GM21526 (cell line): ENCODE measurements at regions not wholly inside any gene's neighbourhood (a gene's known extent, or its start where the extent isn't known, plus 50 kb on each side); places are given as distances from the start of the nearest gene placed in this dataset.
"Not testable (repeated sequence)": the region's sequence is repeated elsewhere in the genome, so short reads cannot be mapped to it uniquely, and the experiment has no call there.

ENCODE experiments used
- ATAC-seq: cut with Tn5 transposase; IDR thresholded peaks from one replicate; pipeline ENCODE4 v1.9.1; 2021; ENCODE audit warnings: moderate library complexity; ENCODE audit not compliant: unreplicated experiment, low FRiP score

DNA sequence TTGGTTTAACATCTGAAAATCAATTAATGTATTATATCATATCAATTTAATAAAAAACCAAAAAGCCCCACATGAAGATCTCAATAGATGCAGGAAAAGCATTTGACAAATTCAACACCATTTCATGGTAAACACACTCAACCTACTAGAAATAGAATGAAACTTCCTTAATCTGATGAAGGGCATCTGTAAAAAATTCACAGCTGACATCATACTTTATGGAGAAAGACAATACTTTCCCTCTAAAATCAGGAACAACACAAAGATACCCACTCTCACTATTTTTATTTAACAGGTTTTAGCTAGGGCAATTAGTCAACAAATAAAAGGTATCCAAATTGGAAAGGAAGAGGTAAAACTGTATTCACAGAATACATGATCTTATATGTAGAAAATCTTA lies 303.0 kb upstream of the ZEB2 start:
- no peak for ATAC-seq

DNA sequence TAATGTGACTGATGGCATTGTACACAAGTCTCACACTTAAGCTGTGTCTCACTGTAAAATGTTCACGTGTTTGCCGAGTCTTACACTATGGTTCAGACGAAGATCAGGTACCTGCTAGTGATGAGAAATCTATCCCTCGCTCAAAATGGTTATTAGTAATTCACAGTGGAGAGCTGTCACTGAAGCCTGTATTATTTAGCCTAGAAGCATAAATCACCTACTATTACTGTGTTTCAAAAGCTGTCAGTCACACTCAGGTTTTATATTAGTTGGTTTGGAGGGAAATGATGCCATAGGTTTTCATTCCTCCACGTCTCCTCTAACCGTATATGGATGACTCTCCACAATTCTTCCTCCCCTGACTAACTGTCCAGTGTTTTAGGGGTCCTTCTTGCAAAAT lies 292.4 kb upstream of the ZEB2 start:
- ATAC-seq, result no peak

DNA sequence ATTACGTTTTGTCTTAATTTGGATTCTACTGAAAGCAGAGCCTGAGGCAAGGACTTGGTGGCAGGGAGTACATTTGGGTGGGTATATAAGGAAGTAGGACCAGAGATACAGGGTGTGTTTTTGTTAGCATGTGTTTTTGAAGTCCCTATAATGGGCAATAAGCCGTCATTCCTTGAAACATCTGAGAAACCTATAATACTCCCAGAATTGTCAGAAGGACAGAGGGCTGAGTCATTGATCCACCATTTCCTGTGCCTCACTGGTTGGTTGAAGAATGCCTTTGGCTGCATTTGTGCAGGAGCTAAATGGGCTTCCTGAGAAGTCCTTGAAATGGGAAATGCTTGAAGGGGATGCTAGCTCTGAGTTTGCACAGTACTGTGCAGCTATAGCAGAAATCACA lies 281.8 kb upstream of the ZEB2 start:
- ATAC-seq, result no peak

DNA sequence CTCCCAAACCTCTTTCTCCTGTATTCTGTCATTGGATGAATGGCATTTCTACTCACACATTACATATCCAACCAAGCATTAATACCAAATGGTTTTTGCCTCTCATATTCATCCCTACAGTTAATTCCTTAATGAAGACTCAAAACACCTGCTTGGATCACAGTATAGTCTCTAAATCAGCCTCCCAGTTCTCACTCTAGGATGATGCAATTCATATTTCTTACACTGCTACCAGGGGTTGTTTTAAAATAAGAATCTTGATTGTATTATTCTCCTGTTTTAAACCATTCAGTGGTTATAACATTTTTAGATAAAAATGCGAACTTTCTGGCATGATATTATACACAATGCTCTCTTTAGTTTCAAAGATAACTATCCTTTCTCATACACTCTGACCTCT lies 281.4 kb upstream of the ZEB2 start:
- no peak for ATAC-seq

DNA sequence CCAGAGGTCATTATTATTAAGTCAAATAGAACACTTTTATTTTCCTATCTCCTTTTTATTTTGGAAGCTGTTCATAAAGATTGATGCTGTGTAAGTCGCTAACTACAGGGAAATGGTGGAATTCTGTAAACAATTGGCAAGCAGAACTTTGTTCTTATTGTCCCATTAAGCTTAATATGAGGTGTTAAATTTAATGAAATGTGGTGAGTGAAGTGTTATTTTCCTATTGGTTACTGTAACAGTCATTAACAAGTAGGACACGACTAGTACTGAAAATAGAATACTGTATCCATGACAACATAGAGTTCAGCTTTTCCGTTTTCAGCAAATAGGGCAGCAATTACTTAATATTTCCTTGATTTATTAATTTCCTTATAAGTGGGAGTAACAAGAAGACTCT lies 279.1 kb upstream of the ZEB2 start:
- ATAC-seq, result no peak

DNA sequence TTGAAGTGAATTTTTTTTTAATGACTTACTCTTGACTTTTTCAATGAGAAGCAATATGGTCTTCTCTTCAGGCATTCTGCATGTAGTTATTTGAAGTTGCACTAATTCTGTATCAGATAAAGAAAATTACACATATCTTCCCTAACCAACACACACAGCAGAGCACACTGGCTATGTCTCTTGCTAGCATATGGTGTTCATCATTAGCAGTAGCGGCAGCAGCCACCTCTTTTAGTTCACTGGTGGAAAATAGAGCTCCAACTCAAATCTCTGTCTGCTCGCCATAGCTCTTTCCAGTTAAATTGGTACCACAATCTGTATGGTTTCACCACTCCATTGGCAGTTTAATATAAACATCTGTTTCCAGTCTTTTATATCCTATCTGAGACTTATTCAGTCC lies 278.1 kb upstream of the ZEB2 start:
- ATAC-seq, result no peak

DNA sequence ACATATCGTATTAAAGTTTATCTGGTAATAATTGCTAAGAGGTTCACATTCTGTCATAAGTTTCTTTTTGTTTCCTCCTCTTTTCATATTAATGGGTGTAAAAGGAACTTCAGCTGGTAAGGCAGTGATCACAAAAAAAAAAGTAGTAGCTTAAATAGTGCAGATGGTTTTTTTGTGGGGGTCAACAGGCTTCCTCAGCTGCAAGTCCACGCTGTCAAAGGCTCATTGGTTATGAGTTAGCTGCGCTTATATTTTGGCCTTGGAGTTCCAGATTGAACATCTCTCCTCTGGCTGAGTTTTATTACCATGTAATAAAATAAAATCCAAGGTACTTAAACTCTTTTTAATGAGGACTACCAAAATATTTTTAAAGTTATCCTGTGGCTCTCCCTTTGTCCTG lies 277.0 kb upstream of the ZEB2 start:
- no peak for ATAC-seq

DNA sequence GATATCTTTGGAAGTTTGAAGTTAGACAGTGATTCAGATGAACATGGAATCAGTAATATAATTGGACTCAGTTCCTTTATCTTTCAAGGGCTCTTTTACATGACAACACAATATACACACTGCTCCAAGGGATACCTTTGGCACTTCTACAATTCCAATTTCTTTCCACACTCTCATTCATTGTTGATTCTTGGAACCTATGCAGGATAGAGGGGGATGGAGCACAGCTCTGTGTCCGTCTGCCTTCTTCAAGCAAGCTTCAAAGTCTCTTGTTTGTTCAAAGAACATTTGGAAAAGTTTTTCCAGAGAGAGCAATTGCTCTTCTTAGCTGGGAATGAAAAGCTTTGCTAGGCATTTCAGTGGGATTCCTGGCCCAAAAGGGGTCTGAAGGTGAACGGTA lies 276.2 kb upstream of the ZEB2 start:
- no peak for ATAC-seq

DNA sequence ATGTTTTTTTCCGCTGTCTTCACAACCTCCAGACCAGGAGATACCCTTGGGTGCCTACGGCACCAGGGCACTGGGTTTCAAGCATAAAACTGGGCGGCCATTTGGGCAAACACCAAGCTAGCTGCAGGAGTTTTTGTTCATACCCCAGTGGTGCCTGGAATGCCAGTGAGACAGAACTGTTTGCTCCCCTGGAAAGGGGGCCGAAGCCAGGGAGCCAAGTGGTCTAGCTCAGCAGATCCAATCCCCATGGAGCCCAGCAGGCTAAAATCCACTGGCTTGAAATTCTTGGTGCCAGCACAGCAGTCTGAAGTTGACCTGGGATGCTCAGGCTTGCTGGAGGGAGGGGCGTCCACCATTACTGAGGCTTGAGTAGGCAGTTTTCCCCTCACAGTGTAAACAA lies 265.3 kb upstream of the ZEB2 start:
- ATAC-seq, result no peak

DNA sequence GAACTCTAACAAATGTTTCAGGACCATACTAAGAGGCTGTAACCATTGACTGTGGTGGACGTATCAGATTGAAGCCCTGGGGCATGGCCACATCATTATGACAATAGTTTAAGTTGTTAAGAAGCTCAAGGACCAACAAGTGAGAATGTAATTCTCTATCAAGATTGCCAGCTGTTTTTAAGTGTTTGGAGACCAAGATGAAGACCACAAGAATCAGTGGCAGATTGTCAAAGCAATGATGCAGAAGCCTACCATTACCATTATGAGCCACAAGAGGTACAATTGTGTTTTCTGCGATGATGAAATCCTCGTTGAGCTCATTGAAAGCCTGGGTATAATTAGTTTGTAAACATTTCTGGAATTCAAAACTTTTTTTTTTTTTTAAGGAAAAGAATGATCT lies 261.1 kb upstream of the ZEB2 start:
- ATAC-seq, result no peak

DNA sequence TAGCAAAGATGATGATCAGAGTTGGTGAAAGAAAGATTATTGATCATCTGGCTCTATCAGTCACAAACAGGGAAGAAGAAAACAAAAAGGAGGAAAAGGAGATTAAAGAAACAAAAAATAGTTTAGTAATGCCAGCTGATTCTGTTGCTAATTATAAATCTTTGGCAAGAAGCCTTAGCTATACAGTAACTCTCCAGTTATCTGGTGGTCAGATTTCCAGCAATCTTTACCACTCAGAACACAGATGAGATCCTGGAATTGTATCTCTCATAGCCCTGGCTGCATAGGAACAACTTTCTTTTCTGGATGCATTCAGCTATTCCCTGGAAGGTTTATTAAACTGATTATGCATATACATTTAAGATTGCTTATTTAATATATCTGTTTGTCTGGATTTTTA lies 256.8 kb upstream of the ZEB2 start:
- ATAC-seq, result no peak

DNA sequence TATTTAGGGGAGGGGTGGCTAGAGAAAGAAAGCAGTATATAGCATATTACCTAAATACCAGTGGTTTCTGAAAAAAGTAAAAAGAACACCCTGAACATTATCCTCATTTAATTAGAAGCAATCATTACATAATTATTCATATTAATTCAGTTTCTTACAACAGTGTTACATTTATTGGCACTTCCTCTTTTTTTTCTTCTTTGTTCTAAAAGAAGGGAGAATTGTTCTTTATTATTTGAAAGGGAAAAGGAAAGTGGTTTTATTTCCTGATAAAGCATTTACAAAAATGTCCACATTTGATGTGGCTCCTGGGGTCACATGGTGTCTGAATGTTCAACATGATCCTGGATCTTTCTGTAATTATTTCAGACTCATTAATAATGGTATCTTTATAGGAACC lies 254.9 kb upstream of the ZEB2 start:
- no peak for ATAC-seq

DNA sequence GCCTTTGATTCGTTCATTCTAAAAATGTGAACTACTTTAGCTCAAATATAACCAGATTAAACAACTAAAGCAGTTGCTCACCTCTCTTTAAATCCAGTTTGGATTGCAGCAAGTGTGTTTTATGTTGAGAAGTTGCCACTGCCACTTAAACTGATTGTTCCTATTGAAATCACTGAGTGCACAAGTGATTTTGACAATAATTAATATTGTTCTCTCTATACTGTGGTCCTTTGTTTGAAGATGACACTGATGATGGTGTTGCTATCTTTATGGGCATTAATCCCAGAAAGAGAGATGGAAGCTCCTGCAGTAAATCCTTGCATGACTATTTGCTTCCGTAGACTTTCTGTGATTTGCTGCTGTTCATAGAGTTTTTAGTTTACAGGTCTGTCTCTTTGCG lies 251.4 kb upstream of the ZEB2 start:
- ATAC-seq, result no peak

DNA sequence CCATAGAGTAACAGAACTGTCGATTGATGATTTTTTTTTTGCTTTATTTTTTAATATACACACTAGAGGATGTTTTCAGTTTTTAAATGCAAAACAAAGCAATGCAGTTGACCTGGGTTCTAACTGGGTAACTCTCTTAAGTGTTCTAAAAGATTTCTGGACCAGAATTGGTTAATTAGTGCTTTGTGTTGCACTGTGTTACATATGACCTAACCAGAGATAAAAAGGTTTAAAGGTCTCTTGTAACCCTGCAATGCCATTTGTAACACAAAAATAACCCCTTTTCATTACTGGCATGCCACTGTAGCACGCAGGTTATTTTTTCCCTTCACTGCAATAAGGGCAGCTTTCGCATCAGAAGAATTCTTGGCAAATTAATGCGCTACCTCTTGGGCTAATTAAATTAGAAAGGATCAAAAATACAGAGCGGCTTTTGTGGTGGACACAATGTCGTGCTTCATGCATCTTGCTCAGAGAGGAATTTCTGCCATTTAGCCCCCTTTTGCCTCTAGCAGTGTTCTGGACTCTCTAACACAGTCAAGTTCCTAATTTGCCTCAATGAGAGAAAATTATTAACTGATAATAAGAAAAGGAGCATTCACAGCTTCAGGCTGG lies 250.8 kb upstream of the ZEB2 start:
- ATAC-seq, result no peak

DNA sequence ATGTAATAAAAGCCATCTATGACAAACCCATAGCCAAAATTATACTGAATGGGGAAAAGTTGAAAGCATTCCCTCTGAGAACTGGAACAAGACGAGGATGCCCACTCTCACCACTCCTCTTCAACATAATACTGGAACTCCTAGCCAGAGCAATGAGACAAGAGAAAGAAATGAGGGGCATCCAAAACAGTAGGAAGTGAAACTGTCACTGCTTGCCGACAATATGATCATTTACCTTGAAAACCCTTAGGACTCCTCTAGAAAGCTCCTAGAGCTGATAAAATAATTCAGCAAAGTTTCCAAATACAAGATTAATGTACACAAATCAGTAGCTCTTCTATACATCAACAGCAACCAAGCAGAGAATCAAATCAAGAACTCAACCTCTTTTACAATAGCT lies 241.0 kb upstream of the ZEB2 start:
- ATAC-seq, result not testable (repeated sequence)

DNA sequence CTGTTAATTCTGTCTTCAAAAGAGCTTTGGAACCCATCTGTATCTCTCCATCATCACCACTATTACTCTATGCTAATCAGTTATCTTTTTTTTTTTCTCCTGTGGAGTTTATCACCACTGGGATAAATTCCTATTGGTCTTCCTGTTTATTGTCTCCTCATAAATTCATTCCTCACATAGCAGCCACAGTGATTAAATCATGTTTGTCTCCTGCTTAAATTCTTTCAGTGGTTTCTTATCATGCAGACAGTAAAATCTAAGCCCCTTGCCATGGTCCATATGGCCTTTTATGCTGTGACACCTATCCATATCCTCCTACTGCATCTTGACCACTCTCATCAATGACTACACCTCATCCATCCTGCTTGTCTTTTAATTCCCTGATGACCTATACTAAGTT lies 239.8 kb upstream of the ZEB2 start:
- ATAC-seq, result no peak

DNA sequence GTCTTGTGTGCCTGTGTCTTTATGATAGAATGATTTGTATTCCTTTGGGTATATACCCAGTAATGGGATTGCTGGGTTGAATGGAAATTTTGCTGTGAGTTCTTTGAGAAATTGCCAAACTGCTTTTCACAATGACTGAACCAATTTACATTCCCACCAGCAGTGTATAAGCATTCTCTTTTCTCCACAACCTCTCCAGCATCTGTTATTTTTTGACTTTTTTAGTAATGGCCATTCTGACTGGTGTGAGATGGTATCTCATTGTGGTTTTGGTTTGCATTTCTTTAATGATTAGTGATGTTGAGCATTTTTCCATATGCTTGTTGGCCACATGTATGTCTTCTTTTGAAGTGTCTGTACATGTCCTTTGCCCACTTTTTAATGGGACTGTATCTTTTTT lies 238.3 kb upstream of the ZEB2 start:
- ATAC-seq, result not testable (repeated sequence)

DNA sequence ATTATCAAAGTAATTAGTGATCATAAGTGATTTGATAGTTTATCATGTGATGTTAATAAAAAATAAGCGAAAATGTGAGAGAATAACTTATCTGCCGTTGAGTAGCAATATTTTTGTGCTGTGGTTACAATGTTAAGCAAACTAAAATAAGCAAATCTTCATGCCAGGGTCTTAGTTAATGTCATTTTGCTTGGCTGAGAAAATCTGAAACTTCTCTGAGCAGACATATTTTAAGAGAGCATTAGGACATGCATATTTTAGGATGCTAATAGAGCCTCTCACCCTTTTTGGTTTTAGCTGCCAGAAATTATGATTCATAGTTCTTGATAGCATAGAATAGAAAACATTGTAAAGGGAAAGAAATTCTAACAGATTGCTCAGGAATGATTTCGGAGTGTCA lies 233.5 kb upstream of the ZEB2 start:
- ATAC-seq, result no peak

DNA sequence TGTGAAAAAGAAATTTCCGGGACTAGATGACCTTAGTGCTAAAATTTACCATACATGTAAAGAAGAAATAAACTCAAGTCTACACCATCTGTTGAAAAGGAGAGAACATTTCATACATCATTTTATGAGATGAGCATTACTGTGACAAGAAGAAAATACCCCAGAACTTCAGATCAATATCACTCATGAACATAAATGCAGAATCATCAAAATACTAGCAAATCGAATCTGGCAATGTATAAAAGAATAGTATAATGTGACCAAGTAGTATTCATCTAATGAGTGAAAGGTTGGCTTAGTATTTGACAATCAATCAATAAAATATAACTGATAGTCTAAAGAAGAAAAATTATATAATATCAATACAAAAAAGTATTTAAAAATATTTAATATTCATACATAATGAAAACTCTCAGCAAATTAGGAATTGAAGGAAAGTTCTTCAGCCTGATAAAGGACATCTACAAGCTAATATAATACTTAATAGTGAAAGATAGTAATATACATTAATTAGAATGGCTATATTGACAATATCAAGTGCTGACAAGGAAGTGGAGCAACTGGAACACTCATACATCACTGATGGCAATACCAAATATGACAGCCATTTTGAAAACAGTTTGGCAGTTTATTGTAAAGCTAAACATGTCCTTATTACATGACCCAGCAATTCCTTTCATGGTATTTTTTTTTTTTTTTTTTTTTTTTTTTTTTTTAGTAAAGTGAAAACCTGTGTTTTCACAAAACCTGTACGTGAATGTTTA lies 231.4 kb upstream of the ZEB2 start:
- ATAC-seq, result no peak

DNA sequence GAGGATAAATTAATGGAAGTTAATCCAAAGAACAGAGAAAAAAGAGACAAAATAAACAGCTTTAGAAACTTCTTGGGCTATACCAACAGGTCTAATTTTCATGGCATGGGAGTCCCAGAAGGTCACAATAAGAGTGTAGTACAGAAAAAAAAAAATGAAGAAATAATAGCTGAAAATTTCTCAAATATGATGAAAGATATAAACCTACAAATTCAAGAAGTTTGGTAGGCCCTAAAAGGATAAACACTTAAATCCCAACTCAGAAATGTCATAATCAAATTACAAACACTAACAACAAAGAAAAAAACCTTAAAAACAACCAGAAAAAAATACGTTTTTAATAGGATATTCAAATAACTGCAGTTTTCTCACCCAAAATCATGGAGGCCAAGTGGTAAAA lies 229.3 kb upstream of the ZEB2 start:
- no peak for ATAC-seq

DNA sequence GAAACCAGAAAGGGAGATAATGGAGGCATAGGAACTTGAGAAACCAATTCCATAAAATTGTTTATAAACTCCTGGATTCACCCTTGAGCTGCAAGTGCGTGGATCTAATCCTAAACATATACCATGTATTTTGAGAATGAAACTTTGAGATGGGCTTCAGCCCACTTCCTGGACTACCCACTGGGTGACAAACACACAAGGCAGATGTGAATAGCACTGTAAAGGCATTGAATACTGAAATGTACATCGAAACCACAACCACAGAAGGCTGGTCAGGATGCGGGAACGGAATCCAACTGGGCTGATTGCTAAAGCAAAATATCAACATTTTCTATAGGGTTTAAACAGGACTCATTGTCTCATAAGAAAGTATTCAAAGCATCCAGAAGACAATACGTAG lies 228.5 kb upstream of the ZEB2 start:
- ATAC-seq, result no peak

DNA sequence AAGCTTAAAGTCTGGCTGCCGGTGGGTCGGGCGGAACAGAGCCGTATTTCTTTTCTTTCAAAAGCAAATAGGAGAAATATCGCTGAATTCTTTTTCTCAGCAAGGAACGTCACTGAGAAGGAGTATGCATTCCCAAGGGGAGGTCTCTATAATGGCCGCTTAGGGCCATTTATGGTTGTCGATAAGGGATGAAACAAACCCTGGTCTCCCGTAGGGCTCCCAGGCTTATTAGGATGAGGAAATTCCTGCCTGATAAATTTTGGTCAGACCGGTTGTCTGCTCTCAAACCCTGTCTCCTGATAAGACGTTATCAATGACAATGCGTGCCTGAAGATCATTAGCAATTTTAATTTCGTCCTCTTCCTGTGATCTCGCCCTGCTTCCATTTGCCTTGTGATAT lies 227.7 kb upstream of the ZEB2 start:
- ATAC-seq, result no peak

DNA sequence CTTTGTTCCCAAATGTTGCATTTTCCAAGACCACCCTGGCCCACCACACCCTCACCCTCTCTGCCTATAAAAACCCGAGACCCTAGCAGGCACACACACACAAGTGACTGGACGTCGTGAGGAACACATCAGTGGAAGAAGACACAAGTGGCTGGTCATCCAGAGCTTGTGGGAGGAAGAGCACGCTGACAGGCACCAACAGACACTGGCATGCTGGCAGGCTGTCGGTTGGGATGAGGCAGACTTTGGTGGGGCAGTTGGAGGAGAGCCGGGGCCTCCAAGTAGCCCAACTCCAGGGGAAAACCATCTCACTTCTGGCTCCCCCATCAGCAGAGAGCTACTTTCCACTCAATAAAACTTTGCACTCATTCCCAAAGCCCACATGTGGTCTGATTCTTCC lies 225.5 kb upstream of the ZEB2 start:
- ATAC-seq, result no peak
